ENCODE measurements at regions not wholly inside any gene's neighbourhood (a gene's known extent, or its start where the extent isn't known, plus 50 kb on each side); places are given as distances from the start of the nearest gene placed in this dataset.

- TF ChIP-seq CTCF (IDR thresholded peaks at IDR 0.05): no peak
- no peak for TF ChIP-seq EP300 (IDR thresholded peaks at IDR 0.05)
- no peak for TF ChIP-seq POLR2AphosphoS5 (IDR thresholded peaks at IDR 0.05)
These were observed 794.9 kb upstream of the ARRDC3 start for GRCh38 chr5:92177926-92178487.
